Right cardiac atrium (tissue), 5 donors: ENCODE measurements at regions not wholly inside any gene's neighbourhood (a gene's known extent, or its start where the extent isn't known, plus 50 kb on each side); places are given as distances from the start of the nearest gene placed in this dataset.

ENCODE experiments used
- ATAC-seq, 2 donors: fragments of 200-7000 bp; cut with Tn5 transposase; one replicate each; pipeline versions ENCODE4 v1.8.0 to v1.9.1; 2020; ENCODE audit warnings: moderate library complexity in 2 of 2, mild to moderate bottlenecking in 1 of 2
- DNase-seq, 3 donors: peaks; one replicate each; pipeline ENCODE4 v3.0.0-alpha.2; 2020
- H3K27ac ChIP-seq: one replicate; pipeline ENCODE4 v1.5.1; 2013; ENCODE audit warnings: mild to moderate bottlenecking, low read length, control low read depth, moderate library complexity
- H3K27me3 ChIP-seq: one replicate; pipeline ENCODE4 v1.6.1; 2013; ENCODE audit not compliant: control insufficient read depth, insufficient read depth
- H3K4me1 ChIP-seq: one replicate; pipeline ENCODE4 v1.6.1; 2013; ENCODE audit warnings: low read length; ENCODE audit not compliant: control insufficient read depth, insufficient read depth
- H3K4me3 ChIP-seq: one replicate; pipeline ENCODE4 v1.5.1; 2013; ENCODE audit warnings: low read length, control low read depth
- H3K9me3 ChIP-seq: one replicate; pipeline ENCODE4 v1.6.1; 2013; ENCODE audit warnings: low read length; ENCODE audit not compliant: control insufficient read depth
- WGBS: extraction: QIAGEN DNeasy Blood & Tissue Kit; methylation state at CpG from one replicate; pipeline ENCODE4 v1.1.7; 2013; 5-methylcytosine and 5-hydroxymethylcytosine counted together
- intact Hi-C, 4 donors: fragments of 100-400 bp; cut with DNase I; formaldehyde crosslinking; loops; one replicate each; pipeline versions ENCODE4 v1.11.0 to v1.14.0; 2022 to 2023
- donor health status: healthy with polysubstance abuse.
- donor health status: DM: no; HTN: yes; CAD: no.
- donor health status: DM: no; HTN: no; CAD: no.
- donor health status: DM: no; HTN: yes; CAD: no; lungs with severe emphysema.
- donor health status: DM: yes; HTN: yes; CAD: no.

- no peaks in the 10 kb centered on the region for H3K27me3 ChIP-seq
- no peak overlapping the region for H3K4me3 ChIP-seq
- H3K27ac ChIP-seq, result no peak overlapping the region
- 88% methylated on average over 18 of the region's 18 CpGs for WGBS
- intact Hi-C loops, result no loop called here
- no peak for ATAC-seq
- no peaks in the 10 kb centered on the region for H3K4me1 ChIP-seq
- DNase-seq, result no peak
- H3K9me3 ChIP-seq, result no peaks in the 10 kb centered on the region
Observed at GRCh38 chr20:59414936-59415623, 114.7 kb downstream of the EDN3 start.

GRCh38 chr20:59416916-59417315, 116.5 kb downstream of the EDN3 start:
- no peak for ATAC-seq
- Histone ChIP-seq H3K9me3 (no peaks in the 10 kb centered on the region), H3K27ac (no peak overlapping the region), H3K27me3 (no peaks in the 10 kb centered on the region), H3K4me3 (no peak overlapping the region), H3K4me1 (no peaks in the 10 kb centered on the region)
- DNase-seq, result no peak
- intact Hi-C loops, result no loop called here
- WGBS, result 92% methylated on average over 5 of the region's 5 CpGs

GRCh38 chr20:59421089-59421488, 120.7 kb downstream of the EDN3 start:
- 84% methylated on average over 6 of the region's 6 CpGs for WGBS
- H3K27ac ChIP-seq, result no peak overlapping the region
- H3K9me3 ChIP-seq, result no peaks in the 10 kb centered on the region
- H3K27me3 ChIP-seq, result no peaks in the 10 kb centered on the region
- H3K4me3 ChIP-seq, result no peak overlapping the region
- DNase-seq, result no peak
- intact Hi-C loops, result no loop called here
- no peak for ATAC-seq
- H3K4me1 ChIP-seq, result no peaks in the 10 kb centered on the region

GRCh38 chr20:59421920-59422637, 121.7 kb downstream of the EDN3 start:
- Histone ChIP-seq H3K9me3 (no peaks in the 10 kb centered on the region), H3K27me3 (no peaks in the 10 kb centered on the region), H3K4me3 (no peak overlapping the region), H3K27ac (no peak overlapping the region), H3K4me1 (no peaks in the 10 kb centered on the region)
- peak; percentile 63 to 80 for ATAC-seq
- WGBS, result 70% methylated on average over 13 of the region's 13 CpGs
- peak in 1 of 3 donors; percentile 64 for DNase-seq
- intact Hi-C loops, result no loop called here

- intact Hi-C loops, result no loop called here
- WGBS, result 59% methylated on average over 10 of the region's 10 CpGs
Observed at GRCh38 chr20:59422872-59423544, 122.6 kb downstream of the EDN3 start.

GRCh38 chr20:59424976-59425375, 124.6 kb downstream of the EDN3 start:
- Histone ChIP-seq H3K9me3 (no peaks in the 10 kb centered on the region), H3K4me1 (no peaks in the 10 kb centered on the region), H3K27me3 (no peaks in the 10 kb centered on the region), H3K4me3 (no peak overlapping the region), H3K27ac (no peak overlapping the region)
- DNase-seq (no peak), ATAC-seq (no peak)
- intact Hi-C loops, result no loop called here
- WGBS, result 81% methylated on average over 13 of the region's 13 CpGs

More at GRCh38 chr20:59422872-59423544, 122.6 kb downstream of the EDN3 start:
- peak; percentile 56 to 70 for ATAC-seq
- Histone ChIP-seq H3K9me3 (no peaks in the 10 kb centered on the region), H3K4me1 (no peaks in the 10 kb centered on the region), H3K27me3 (no peaks in the 10 kb centered on the region), H3K27ac (no peak overlapping the region), H3K4me3 (no peak overlapping the region)
- DNase-seq, result peak in 2 of 3 donors; percentile 61 to 73

GRCh38 chr20:59425572-59425971, 125.2 kb downstream of the EDN3 start:
- ATAC-seq (no peak), DNase-seq (no peak)
- Histone ChIP-seq H3K4me3 (no peak overlapping the region), H3K9me3 (no peaks in the 10 kb centered on the region), H3K27ac (no peak overlapping the region), H3K4me1 (no peaks in the 10 kb centered on the region), H3K27me3 (no peaks in the 10 kb centered on the region)
- 85% methylated on average over 5 of the region's 5 CpGs for WGBS
- intact Hi-C loops, result no loop called here

- no peak for DNase-seq
Observed at GRCh38 chr20:59428006-59428405, 127.6 kb downstream of the EDN3 start.

GRCh38 chr20:59428441-59429205, 128.2 kb downstream of the EDN3 start:
- intact Hi-C loops, result no loop called here
- Histone ChIP-seq H3K27ac (no peak overlapping the region), H3K4me1 (no peaks in the 10 kb centered on the region), H3K4me3 (no peak overlapping the region), H3K27me3 (no peaks in the 10 kb centered on the region), H3K9me3 (no peaks in the 10 kb centered on the region)
- ATAC-seq (no peak), DNase-seq (no peak)
- WGBS, result 74% methylated on average over 13 of the region's 13 CpGs

More at GRCh38 chr20:59428006-59428405, 127.6 kb downstream of the EDN3 start:
- Histone ChIP-seq H3K4me1 (no peaks in the 10 kb centered on the region), H3K27ac (no peak overlapping the region), H3K27me3 (no peaks in the 10 kb centered on the region), H3K4me3 (no peak overlapping the region), H3K9me3 (no peaks in the 10 kb centered on the region)
- no peak for ATAC-seq
- intact Hi-C loops, result no loop called here

GRCh38 chr20:59429396-59429795, 129.0 kb downstream of the EDN3 start:
- Histone ChIP-seq H3K9me3 (no peaks in the 10 kb centered on the region), H3K27me3 (no peaks in the 10 kb centered on the region), H3K4me3 (no peak overlapping the region), H3K4me1 (no peaks in the 10 kb centered on the region), H3K27ac (no peak overlapping the region)
- intact Hi-C loops, result no loop called here
- DNase-seq (no peak), ATAC-seq (no peak)
- WGBS, result 68% methylated on average over 9 of the region's 9 CpGs

- DNase-seq (no peak), ATAC-seq (no peak)
- H3K27me3 ChIP-seq, result no peaks in the 10 kb centered on the region
- H3K9me3 ChIP-seq, result no peaks in the 10 kb centered on the region
- H3K4me1 ChIP-seq, result no peaks in the 10 kb centered on the region
- no peak overlapping the region for H3K4me3 ChIP-seq
- intact Hi-C loops, result no loop called here
- WGBS, result 44% methylated on average over 2 of the region's 2 CpGs
- H3K27ac ChIP-seq, result no peak overlapping the region
Observed at GRCh38 chr20:59431014-59431413, 130.6 kb downstream of the EDN3 start.
